ENCODE measurements at regions not wholly inside any gene's neighbourhood (a gene's known extent, or its start where the extent isn't known, plus 50 kb on each side); places are given as distances from the start of the nearest gene placed in this dataset.

DNA sequence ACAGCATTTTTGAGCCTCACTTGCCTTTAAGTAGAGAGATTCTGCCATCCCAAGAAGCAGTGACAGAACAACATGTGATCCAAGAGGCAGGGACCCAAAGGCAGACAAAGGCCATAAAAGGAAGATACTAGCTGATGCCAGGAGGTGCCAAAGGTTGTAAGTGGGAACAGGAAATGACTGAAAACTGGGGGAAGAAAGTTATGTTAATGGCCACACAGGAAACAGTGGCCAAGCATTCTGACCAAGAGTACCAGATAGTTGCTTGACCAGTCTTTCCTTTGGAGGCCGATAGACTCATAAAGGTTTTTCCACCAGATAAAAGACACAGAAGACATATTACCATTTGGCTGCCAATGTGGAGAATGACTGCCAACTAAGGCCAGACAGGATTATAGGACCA lies 274.5 kb upstream of the PEX5L start (continued):
- TF ChIP-seq, protein P1, sequence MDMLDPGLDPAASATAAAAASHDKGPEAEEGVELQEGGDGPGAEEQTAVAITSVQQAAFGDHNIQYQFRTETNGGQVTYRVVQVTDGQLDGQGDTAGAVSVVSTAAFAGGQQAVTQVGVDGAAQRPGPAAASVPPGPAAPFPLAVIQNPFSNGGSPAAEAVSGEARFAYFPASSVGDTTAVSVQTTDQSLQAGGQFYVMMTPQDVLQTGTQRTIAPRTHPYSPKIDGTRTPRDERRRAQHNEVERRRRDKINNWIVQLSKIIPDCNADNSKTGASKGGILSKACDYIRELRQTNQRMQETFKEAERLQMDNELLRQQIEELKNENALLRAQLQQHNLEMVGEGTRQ (IDR thresholded peaks at IDR 0.05): no peak
- TF ChIP-seq, protein P2, sequence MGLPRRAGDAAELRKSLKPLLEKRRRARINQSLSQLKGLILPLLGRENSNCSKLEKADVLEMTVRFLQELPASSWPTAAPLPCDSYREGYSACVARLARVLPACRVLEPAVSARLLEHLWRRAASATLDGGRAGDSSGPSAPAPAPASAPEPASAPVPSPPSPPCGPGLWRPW (IDR thresholded peaks at IDR 0.05): no peak

DNA sequence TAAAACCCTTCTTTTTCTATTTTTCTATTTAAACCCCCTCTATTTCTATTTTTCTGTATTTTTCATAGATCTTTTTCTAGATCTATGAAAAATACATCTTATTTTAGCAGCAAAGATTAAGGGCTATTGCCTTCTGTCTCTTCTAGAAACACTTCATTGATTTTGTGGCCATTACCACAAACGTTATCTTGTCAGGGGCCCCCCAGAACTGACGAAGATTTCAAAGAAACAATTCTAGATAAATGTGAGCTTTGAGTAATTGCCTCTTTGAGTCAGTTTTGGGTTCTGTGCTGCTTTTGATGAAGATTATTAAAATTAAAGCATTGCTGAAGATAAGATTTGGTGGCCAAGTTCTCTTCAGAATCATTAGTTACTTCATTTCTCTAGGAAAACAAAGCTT lies 279.6 kb upstream of the PEX5L start:
- ATAC-seq: no peak

DNA sequence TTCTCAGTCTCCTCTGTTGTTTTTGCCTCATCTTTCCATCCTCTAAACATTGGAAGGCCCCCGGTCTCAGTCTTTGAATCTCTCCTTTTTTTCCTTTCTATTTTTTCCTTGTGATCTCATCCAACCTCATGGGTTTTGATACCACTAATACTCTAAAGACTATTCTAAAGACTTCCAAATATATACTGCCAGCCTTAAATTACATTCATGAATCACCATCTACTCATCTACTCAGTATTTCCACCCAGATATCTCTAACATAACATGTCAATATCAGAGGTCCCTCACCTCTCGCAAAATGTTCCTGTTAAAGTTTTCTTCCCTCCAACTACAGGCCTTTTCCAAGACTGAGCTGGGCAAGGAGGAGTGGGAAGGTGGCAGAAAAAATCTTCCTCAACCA lies 282.5 kb upstream of the TTC14 start:
- WGBS (ENCODE audit: missing lambda C conversion rate): 12% methylated on average over 2 of the region's 2 CpGs
- FAIRE-seq: no peak
- ATAC-seq: no peak
- TF ChIP-seq POLR2A (IDR thresholded peaks at IDR 0.05; ENCODE audit: low read length) (no peak), FOXS1 (CRISPR knock-in tag; IDR thresholded peaks at IDR 0.05) (no peak), ESRRA (IDR thresholded peaks at IDR 0.05; ENCODE audit: borderline replicate concordance, low read length) (no peak), RAD21 (conservative IDR thresholded peaks at IDR 0.05 in 1 of 2, IDR thresholded peaks at IDR 0.05 in 1 of 2) (no peak), EHF (CRISPR knock-in tag; IDR thresholded peaks at IDR 0.05) (no peak), TFCP2L1 (CRISPR knock-in tag; IDR thresholded peaks at IDR 0.05) (no peak), GATA3 (IDR thresholded peaks at IDR 0.05; ENCODE audit: borderline replicate concordance) (no peak), MAZ (IDR thresholded peaks at IDR 0.05; ENCODE audit: borderline replicate concordance, low read depth, low read length) (no peak), ZC3H11A (IDR thresholded peaks at IDR 0.05) (no peak)
- TF ChIP-seq, protein P3, sequence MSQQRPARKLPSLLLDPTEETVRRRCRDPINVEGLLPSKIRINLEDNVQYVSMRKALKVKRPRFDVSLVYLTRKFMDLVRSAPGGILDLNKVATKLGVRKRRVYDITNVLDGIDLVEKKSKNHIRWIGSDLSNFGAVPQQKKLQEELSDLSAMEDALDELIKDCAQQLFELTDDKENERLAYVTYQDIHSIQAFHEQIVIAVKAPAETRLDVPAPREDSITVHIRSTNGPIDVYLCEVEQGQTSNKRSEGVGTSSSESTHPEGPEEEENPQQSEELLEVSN (IDR thresholded peaks at IDR 0.05; ENCODE audit: borderline replicate concordance, low read depth): no peak
- TF ChIP-seq, protein P4, sequence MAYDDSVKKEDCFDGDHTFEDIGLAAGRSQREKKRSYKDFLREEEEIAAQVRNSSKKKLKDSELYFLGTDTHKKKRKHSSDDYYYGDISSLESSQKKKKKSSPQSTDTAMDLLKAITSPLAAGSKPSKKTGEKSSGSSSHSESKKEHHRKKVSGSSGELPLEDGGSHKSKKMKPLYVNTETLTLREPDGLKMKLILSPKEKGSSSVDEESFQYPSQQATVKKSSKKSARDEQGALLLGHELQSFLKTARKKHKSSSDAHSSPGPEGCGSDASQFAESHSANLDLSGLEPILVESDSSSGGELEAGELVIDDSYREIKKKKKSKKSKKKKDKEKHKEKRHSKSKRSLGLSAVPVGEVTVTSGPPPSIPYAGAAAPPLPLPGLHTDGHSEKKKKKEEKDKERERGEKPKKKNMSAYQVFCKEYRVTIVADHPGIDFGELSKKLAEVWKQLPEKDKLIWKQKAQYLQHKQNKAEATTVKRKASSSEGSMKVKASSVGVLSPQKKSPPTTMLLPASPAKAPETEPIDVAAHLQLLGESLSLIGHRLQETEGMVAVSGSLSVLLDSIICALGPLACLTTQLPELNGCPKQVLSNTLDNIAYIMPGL (CRISPR knock-in tag; IDR thresholded peaks at IDR 0.05; ENCODE audit: borderline replicate concordance): no peak
- TF ChIP-seq, protein P1 (IDR thresholded peaks at IDR 0.05): no peak
- Histone ChIP-seq H3K4me2 (no peak overlapping the region), H3K27ac (no peak overlapping the region), H3K9me3 (no peaks in the 10 kb centered on the region), H3K4me1 (no peaks in the 10 kb centered on the region), H3K4me3 (no peak overlapping the region)
- DNase-seq (ENCODE audit: low read depth in 1 of 2, low spot score in 1 of 2): no peak
- CTCF ChIA-PET: no interaction called here
- POLR2A ChIA-PET: no interaction called here

More for the DNA sequence above, 279.6 kb upstream of the PEX5L start:
- 0% methylated on average over 2 of the region's 2 CpGs for WGBS (ENCODE audit: missing lambda C conversion rate)
- H3K4me3 ChIP-seq: no peak overlapping the region
- FAIRE-seq (no peak), DNase-seq (ENCODE audit: low read depth in 1 of 2, low spot score in 1 of 2) (no peak)
- no peaks in the 10 kb centered on the region for H3K4me1 ChIP-seq
- TF ChIP-seq MAZ (IDR thresholded peaks at IDR 0.05; ENCODE audit: borderline replicate concordance, low read depth, low read length) (no peak), ZSCAN20 (CRISPR knock-in tag; IDR thresholded peaks at IDR 0.05) (no peak), GATA3 (IDR thresholded peaks at IDR 0.05; ENCODE audit: borderline replicate concordance) (no peak), FOXS1 (CRISPR knock-in tag; IDR thresholded peaks at IDR 0.05) (no peak), PHF8 (IDR thresholded peaks at IDR 0.05; ENCODE audit: borderline replicate concordance, low read depth) (no peak), EP300 (IDR thresholded peaks at IDR 0.05) (no peak), CBX8 (IDR thresholded peaks at IDR 0.05) (no peak), SREBF2 (IDR thresholded peaks at IDR 0.05) (no peak), RNF2 (IDR thresholded peaks at IDR 0.05; ENCODE audit: borderline replicate concordance, low read depth) (no peak), FOSL2 (IDR thresholded peaks at IDR 0.05) (no peak), FOSL2 (CRISPR knock-in tag; IDR thresholded peaks at IDR 0.05) (no peak), BHLHE40 (IDR thresholded peaks at IDR 0.05; ENCODE audit: low read depth, low read length) (no peak), KDM5A (IDR thresholded peaks at IDR 0.05) (no peak)
- TF ChIP-seq, protein P5, sequence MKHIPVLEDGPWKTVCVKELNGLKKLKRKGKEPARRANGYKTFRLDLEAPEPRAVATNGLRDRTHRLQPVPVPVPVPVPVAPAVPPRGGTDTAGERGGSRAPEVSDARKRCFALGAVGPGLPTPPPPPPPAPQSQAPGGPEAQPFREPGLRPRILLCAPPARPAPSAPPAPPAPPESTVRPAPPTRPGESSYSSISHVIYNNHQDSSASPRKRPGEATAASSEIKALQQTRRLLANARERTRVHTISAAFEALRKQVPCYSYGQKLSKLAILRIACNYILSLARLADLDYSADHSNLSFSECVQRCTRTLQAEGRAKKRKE (CRISPR knock-in tag; IDR thresholded peaks at IDR 0.05; ENCODE audit: low read depth): no peak
- TF ChIP-seq, protein P3 (IDR thresholded peaks at IDR 0.05; ENCODE audit: borderline replicate concordance, low read depth): no peak
- TF ChIP-seq, protein P6, sequence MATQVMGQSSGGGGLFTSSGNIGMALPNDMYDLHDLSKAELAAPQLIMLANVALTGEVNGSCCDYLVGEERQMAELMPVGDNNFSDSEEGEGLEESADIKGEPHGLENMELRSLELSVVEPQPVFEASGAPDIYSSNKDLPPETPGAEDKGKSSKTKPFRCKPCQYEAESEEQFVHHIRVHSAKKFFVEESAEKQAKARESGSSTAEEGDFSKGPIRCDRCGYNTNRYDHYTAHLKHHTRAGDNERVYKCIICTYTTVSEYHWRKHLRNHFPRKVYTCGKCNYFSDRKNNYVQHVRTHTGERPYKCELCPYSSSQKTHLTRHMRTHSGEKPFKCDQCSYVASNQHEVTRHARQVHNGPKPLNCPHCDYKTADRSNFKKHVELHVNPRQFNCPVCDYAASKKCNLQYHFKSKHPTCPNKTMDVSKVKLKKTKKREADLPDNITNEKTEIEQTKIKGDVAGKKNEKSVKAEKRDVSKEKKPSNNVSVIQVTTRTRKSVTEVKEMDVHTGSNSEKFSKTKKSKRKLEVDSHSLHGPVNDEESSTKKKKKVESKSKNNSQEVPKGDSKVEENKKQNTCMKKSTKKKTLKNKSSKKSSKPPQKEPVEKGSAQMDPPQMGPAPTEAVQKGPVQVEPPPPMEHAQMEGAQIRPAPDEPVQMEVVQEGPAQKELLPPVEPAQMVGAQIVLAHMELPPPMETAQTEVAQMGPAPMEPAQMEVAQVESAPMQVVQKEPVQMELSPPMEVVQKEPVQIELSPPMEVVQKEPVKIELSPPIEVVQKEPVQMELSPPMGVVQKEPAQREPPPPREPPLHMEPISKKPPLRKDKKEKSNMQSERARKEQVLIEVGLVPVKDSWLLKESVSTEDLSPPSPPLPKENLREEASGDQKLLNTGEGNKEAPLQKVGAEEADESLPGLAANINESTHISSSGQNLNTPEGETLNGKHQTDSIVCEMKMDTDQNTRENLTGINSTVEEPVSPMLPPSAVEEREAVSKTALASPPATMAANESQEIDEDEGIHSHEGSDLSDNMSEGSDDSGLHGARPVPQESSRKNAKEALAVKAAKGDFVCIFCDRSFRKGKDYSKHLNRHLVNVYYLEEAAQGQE (IDR thresholded peaks at IDR 0.05): no peak
- CTCF ChIA-PET: no interaction called here
- POLR2A ChIA-PET: no interaction called here
- H3K27ac ChIP-seq: no peak overlapping the region
- H3K4me2 ChIP-seq: no peak overlapping the region
- no peaks in the 10 kb centered on the region for H3K9me3 ChIP-seq
